A549 (cell line): ENCODE measurements at regions not wholly inside any gene's neighbourhood (a gene's known extent, or its start where the extent isn't known, plus 50 kb on each side); places are given as distances from the start of the nearest gene placed in this dataset.

Experiments used
- CEBPB ChIP-seq, 2 experiments: fragments of >200 bp in 1 of 2; sonication (Bioruptor Twin) in 1 of 2; formaldehyde crosslinking in 1 of 2; IDR thresholded peaks; 2 replicates each; pipeline ENCODE4 v1.6.1; 2012 to 2016
- EP300 ChIP-seq, 2 experiments: fragments of >200 bp; sonication (Bioruptor Twin); formaldehyde crosslinking; IDR thresholded peaks; 2 replicates in 1 of 2; 3 replicates in 1 of 2; pipeline ENCODE4 v1.6.1; 2016 to 2017
- JUN ChIP-seq, 2 experiments: fragments of >200 bp; sonication (Bioruptor Twin); formaldehyde crosslinking; IDR thresholded peaks; 2 replicates in 1 of 2; 3 replicates in 1 of 2; pipeline ENCODE4 v1.6.1; 2016 to 2017
- NFE2L2 ChIP-seq: fragments of 150-350 bp; conservative IDR thresholded peaks from 2 replicates; pipeline ENCODE4 v1.6.1; 2014; ENCODE audit warnings: low read length
- NPAS2 ChIP-seq: fragments of 250-450 bp; sonication (Bioruptor Pico); IDR thresholded peaks from 2 replicates; pipeline ENCODE4 v1.8.0; 2022; ENCODE audit warnings: mild to moderate bottlenecking, moderate library complexity, borderline replicate concordance
- NR3C1 ChIP-seq: fragments of >200 bp; sonication (Bioruptor Twin); formaldehyde crosslinking; IDR thresholded peaks from 3 replicates; pipeline ENCODE4 v1.6.1; 2017
- POLR2A ChIP-seq: IDR thresholded peaks from 2 replicates; pipeline ENCODE4 v1.6.1; 2012; ENCODE audit warnings: mild to moderate bottlenecking, low read length
- RCOR1 ChIP-seq: fragments of 150-350 bp; IDR thresholded peaks from 2 replicates; pipeline ENCODE4 v1.6.1; 2014; ENCODE audit warnings: antibody characterized with exemption, low read length, low read depth
- SMC3 ChIP-seq: fragments of >200 bp; sonication (Bioruptor Twin); formaldehyde crosslinking; IDR thresholded peaks from 3 replicates; pipeline ENCODE4 v1.6.1; 2018; ENCODE audit warnings: inconsistent platforms
- TF ChIP-seq, protein P1 (sequence below): fragments of >200 bp; sonication (Bioruptor Twin); formaldehyde crosslinking; IDR thresholded peaks from 3 replicates; pipeline ENCODE4 v1.5.1; 2016
- TF ChIP-seq, protein P2 (sequence below): IDR thresholded peaks from 2 replicates; pipeline ENCODE4 v1.6.1; 2012
- TF ChIP-seq, protein P3 (sequence below): fragments of 200-600 bp; sonication (generic); IDR thresholded peaks from 2 replicates; pipeline ENCODE4 v1.6.1; 2016; ENCODE audit warnings: antibody characterized with exemption, mild to moderate bottlenecking, moderate library complexity
- TF ChIP-seq, protein P4 (sequence below): fragments of 450-650 bp; IDR thresholded peaks from 2 replicates; pipeline ENCODE4 v1.6.1; 2014; ENCODE audit warnings: antibody characterized with exemption

DNA sequence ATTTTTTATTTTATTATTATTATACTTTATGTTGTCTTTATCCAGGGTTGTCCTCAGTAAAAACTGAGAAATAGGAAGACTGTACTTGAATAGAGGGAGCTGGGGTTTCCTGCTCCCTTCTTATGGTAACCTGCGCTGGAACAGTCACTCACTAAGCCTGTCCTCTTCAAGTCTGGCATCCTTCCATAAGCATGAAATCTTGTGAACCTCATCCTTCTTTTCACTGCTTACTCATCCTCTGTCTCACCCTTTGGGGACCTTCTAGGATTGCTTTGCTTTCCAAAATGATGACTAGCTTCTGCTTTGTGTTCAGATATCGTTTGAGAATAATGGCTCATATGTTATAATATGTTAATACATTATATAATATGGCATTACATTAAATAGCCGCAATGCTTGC lies 90.6 kb downstream of the C6orf118 start:
- TF ChIP-seq, protein P1, sequence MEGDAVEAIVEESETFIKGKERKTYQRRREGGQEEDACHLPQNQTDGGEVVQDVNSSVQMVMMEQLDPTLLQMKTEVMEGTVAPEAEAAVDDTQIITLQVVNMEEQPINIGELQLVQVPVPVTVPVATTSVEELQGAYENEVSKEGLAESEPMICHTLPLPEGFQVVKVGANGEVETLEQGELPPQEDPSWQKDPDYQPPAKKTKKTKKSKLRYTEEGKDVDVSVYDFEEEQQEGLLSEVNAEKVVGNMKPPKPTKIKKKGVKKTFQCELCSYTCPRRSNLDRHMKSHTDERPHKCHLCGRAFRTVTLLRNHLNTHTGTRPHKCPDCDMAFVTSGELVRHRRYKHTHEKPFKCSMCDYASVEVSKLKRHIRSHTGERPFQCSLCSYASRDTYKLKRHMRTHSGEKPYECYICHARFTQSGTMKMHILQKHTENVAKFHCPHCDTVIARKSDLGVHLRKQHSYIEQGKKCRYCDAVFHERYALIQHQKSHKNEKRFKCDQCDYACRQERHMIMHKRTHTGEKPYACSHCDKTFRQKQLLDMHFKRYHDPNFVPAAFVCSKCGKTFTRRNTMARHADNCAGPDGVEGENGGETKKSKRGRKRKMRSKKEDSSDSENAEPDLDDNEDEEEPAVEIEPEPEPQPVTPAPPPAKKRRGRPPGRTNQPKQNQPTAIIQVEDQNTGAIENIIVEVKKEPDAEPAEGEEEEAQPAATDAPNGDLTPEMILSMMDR, result no peak
- TF ChIP-seq NPAS2 (CRISPR knock-in tag), result no peak
- TF ChIP-seq CEBPB (IDR thresholded peaks at IDR 0.05), result no peak
- TF ChIP-seq, protein P2, sequence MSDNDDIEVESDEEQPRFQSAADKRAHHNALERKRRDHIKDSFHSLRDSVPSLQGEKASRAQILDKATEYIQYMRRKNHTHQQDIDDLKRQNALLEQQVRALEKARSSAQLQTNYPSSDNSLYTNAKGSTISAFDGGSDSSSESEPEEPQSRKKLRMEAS, result no peak
- TF ChIP-seq SMC3, result no peak
- TF ChIP-seq, protein P3, sequence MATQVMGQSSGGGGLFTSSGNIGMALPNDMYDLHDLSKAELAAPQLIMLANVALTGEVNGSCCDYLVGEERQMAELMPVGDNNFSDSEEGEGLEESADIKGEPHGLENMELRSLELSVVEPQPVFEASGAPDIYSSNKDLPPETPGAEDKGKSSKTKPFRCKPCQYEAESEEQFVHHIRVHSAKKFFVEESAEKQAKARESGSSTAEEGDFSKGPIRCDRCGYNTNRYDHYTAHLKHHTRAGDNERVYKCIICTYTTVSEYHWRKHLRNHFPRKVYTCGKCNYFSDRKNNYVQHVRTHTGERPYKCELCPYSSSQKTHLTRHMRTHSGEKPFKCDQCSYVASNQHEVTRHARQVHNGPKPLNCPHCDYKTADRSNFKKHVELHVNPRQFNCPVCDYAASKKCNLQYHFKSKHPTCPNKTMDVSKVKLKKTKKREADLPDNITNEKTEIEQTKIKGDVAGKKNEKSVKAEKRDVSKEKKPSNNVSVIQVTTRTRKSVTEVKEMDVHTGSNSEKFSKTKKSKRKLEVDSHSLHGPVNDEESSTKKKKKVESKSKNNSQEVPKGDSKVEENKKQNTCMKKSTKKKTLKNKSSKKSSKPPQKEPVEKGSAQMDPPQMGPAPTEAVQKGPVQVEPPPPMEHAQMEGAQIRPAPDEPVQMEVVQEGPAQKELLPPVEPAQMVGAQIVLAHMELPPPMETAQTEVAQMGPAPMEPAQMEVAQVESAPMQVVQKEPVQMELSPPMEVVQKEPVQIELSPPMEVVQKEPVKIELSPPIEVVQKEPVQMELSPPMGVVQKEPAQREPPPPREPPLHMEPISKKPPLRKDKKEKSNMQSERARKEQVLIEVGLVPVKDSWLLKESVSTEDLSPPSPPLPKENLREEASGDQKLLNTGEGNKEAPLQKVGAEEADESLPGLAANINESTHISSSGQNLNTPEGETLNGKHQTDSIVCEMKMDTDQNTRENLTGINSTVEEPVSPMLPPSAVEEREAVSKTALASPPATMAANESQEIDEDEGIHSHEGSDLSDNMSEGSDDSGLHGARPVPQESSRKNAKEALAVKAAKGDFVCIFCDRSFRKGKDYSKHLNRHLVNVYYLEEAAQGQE, result no peak
- no peak for TF ChIP-seq POLR2A
- TF ChIP-seq JUN (IDR thresholded peaks at IDR 0.05), result no peak
- no peak for TF ChIP-seq RCOR1
- TF ChIP-seq, protein P4, sequence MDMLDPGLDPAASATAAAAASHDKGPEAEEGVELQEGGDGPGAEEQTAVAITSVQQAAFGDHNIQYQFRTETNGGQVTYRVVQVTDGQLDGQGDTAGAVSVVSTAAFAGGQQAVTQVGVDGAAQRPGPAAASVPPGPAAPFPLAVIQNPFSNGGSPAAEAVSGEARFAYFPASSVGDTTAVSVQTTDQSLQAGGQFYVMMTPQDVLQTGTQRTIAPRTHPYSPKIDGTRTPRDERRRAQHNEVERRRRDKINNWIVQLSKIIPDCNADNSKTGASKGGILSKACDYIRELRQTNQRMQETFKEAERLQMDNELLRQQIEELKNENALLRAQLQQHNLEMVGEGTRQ, result no peak
- no peak for TF ChIP-seq NR3C1
- TF ChIP-seq NFE2L2, result no peak
- no peak for TF ChIP-seq EP300 (IDR thresholded peaks at IDR 0.05)
